ENCODE measurements at regions not wholly inside any gene's neighbourhood (a gene's known extent, or its start where the extent isn't known, plus 50 kb on each side); places are given as distances from the start of the nearest gene placed in this dataset.

- FAIRE-seq, result no peak
These were observed 364.4 kb downstream of the CXCL12 start for GRCh38 chr10:44020322-44021111.

GRCh38 chr10:44017483-44018145 lies 367.3 kb downstream of the CXCL12 start:
- no peak for FAIRE-seq

GRCh38 chr10:44016589-44017482 lies 368.1 kb downstream of the CXCL12 start:
- no peak for FAIRE-seq

GRCh38 chr10:44015702-44016500 lies 367.2 kb upstream of the ZNF32 start:
- FAIRE-seq, result no peak

- FAIRE-seq, result no peak
These were observed 366.1 kb upstream of the ZNF32 start for GRCh38 chr10:44014644-44015250.

GRCh38 chr10:44013981-44014380 lies 365.3 kb upstream of the ZNF32 start:
- no peak for FAIRE-seq

DNA sequence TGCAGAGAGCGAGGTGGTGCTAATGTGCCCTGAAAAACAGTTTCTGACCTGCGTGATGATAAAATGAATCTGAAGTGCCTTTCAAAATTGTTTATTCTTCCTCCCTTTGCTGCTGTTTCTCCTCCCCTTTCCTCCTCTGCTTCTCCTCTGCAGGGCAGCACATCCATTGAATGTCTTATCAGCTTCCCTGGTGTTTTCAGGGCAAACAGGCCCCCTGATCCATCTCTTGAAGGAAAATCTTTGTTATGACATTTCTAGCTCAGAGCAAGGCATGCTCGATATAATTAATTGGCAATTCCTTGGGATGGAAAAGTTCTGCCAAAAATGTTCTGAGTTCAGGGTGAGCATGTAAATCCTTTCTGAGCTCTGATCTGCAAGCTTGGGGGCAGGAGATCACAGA lies 364.2 kb upstream of the ZNF32 start:
- no peak for FAIRE-seq

DNA sequence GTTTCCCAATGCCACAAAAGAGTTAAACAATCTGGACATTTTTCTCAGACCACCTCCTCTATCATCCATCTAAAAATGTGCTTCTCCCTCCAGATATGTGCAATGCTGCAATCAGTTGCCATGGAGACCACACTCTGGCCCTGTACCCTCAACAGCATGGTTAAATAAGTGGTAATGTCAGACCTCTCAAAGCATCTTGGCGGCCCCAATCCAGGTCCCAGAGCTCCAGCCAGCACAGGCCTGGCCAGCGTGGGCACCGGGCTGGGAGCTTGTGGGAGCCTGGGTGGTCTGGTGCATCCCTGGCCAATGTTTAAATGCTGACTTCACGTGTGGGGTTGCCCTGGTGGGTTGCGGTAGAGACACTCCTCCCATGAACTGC lies 362.9 kb upstream of the ZNF32 start:
- FAIRE-seq, result no peak

GRCh38 chr10:44010873-44011602 lies 362.4 kb upstream of the ZNF32 start:
- no peak for FAIRE-seq

- FAIRE-seq, result no peak
These were observed 361.4 kb upstream of the ZNF32 start for GRCh38 chr10:44009891-44010632.

DNA sequence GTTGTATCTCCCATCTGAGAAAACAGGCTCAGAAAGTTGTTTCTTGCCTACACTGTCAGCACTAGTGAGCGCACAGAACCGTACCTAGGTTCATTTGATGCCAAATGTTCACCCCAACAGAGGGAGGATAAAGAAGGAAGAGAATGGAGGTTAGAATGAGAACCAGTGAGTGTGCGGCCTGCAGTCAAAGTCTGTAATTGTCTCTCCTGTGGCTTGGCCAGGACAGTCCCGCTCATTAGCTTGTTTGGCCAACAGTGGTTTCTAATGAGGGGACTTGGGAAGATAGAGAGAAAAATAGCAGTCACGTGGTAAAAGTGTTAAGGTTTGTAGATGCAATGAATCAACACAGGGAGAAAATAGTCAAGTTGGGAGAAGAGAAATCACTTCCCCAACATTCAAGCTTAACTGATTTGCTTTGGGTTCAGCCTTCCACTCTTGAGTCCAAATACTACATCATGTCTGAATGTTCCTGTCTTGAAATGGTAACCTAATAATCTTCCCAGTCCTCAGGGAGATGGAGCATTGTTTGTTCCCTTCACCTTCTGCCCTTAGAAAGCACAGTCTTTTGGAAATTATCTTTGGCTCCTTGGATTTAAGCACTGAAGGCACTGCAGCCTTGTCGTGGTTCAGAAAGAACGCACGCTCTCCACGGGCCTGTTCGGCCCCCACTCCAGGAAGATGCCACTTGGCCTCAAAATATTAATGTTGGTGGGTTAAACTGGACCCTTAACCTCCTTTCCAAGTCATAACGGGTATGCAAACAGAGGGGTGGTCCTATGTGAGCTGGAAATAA lies 360.4 kb upstream of the ZNF32 start:
- no peak for FAIRE-seq

DNA sequence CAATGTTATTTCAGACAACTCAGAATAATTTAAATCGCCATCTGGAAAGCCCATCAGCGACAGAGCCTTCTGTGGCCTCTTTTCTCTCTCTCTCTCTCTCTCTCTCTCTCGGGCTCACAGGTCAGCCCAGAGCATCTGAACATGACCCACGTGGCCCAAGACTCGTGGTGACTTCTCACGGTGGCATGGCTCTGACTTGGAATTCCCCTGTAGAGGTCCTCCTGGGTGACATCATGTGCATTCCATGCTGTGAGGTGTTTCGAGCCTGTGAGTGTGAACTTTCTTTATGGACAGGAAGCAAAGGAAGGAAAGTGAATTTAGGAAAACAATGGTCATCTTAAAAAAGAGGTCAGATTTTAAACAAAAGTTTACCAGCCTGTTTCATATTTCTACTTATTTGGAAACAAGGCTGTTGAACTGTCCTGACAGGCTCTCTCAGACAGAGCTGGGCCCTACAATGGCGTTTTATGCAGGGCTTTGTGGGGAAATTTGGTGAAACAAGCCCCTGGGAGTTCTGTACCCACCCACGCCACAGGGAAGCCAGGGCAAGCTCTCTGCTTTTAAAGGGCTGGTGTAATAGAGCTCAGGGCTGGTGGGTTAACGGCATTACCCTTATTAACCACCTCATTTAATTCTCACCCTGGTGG lies 359.7 kb upstream of the ZNF32 start:
- no peak for FAIRE-seq

- no peak for FAIRE-seq
These were observed 358.1 kb upstream of the ZNF32 start for GRCh38 chr10:44006771-44007170.

DNA sequence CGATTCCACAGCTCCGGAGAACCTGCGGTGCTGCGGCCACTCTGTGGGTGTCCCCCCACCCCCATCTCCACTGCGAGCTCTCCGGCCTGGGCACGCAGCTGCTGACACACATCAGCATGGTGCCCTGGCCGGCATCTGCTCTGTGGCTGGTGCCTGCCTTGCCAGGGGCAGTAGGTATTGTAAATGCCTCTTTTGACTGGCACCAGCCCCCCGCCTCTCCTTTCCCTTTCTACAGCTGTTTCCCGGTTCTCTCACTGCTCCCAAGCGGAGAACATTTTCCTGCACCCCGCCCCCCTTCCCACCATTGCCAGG lies 357.1 kb upstream of the ZNF32 start:
- no peak for FAIRE-seq

GRCh38 chr10:44004913-44005787 lies 356.5 kb upstream of the ZNF32 start:
- no peak for FAIRE-seq

DNA sequence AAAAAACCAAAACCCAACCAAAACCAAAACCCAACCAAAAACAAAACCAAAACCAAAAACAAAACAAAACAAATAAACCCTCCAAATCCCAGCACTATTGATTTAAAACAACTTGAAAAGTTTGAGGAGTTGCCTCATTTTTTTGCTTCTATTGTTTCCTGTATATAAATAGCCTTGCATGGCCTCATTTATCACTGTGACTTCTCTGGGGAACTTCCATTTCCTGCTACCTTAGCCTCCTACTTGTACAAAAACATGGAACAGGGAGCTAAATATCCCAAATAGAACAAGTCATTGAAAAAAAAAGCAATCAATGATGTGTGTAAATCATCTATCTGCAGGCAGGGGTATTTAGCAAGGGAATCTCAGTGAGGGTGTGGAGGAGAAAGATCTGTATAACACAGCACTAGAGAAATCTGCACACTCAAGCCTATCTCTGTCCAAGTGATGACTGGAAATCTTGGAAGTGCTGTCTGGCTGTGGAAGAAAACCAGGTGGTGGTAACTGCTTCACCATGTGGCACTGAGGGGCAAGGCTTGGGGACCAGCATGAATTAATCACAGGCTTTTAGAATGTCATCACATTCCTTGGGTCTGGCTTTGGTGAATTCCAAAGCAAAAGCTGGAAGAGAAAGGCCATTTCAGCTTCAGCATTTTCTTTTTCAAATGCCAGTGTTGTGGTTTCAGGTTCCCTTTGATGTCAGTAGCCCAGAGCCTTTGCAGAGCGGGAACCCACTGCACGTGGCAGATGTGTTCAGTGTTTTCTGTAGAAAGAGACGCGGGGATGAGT lies 349.5 kb upstream of the ZNF32 start:
- FAIRE-seq, result peak; percentile 15

DNA sequence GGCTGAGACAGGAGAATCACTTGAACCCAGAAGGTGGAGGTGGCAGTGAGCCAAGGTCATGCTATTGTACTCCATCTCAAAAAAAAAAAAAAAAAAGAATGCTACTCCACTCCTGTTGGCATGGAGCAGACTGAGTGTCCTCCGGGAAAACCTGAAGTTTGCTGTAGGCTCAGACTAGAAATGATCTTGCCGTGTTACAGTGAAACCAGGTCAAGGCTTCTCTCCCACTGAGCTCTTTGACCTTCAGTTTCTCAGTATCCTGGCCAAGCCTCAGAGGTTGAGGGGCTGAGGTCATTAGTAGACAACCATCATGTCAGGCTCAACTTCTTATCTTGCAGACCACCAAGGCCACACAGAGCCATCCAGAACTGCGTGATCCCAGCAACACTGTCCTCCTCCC lies 348.6 kb upstream of the ZNF32 start:
- FAIRE-seq, result no peak

GRCh38 chr10:43994539-43994938 lies 345.9 kb upstream of the ZNF32 start:
- no peak for FAIRE-seq

Data from endometrium (tissue), 2 donors.